H1 (cell line): ENCODE measurements at regions not wholly inside any gene's neighbourhood (a gene's known extent, or its start where the extent isn't known, plus 50 kb on each side); places are given as distances from the start of the nearest gene placed in this dataset.

Source experiments
- RXRA ChIP-seq: IDR thresholded peaks from 2 replicates; pipeline ENCODE4 v1.6.1; 2011; ENCODE audit warnings: low read depth, mild to moderate bottlenecking, low read length, moderate library complexity; ENCODE audit not compliant: insufficient read depth

- no peak for TF ChIP-seq RXRA
These were observed 70.7 kb upstream of the DPH6 start (continued) for GRCh38 chr15:35616498-35617271.
